Karpas-422 (cell line): ENCODE measurements at regions not wholly inside any gene's neighbourhood (a gene's known extent, or its start where the extent isn't known, plus 50 kb on each side); places are given as distances from the start of the nearest gene placed in this dataset.

Source experiments
- DNase-seq: peaks from one replicate; pipeline ENCODE4 v3.0.0-alpha.2; 2015
- H2AFZ ChIP-seq: fragments of 200-600 bp; sonication (generic); 2 replicates; pipeline ENCODE4 v1.6.1; 2014; ENCODE audit warnings: antibody characterized with exemption, low read length, mixed read lengths
- H3K27ac ChIP-seq: fragments of 200-600 bp; sonication (generic); 2 replicates; pipeline ENCODE4 v1.5.1; 2014; ENCODE audit warnings: mild to moderate bottlenecking, low read length, moderate library complexity
- H3K27me3 ChIP-seq: fragments of 200-600 bp; sonication (generic); 2 replicates; pipeline ENCODE4 v1.6.1; 2014; ENCODE audit warnings: low read length, mixed read lengths
- H3K36me3 ChIP-seq: fragments of 200-600 bp; sonication (generic); 2 replicates; pipeline ENCODE4 v1.6.1; 2014; ENCODE audit warnings: low read length, mixed read lengths; ENCODE audit not compliant: insufficient read depth
- H3K4me1 ChIP-seq: fragments of 200-600 bp; sonication (generic); 2 replicates; pipeline ENCODE4 v1.6.1; 2014; ENCODE audit warnings: mild to moderate bottlenecking, low read length, mixed read lengths
- H3K4me2 ChIP-seq: fragments of 200-600 bp; sonication (generic); 2 replicates; pipeline ENCODE4 v1.6.1; 2014; ENCODE audit warnings: low read length, low read depth, mild to moderate bottlenecking; ENCODE audit not compliant: poor library complexity, severe bottlenecking
- H3K4me3 ChIP-seq: fragments of 200-600 bp; sonication (generic); 2 replicates; pipeline ENCODE4 v1.5.1; 2014; ENCODE audit warnings: mild to moderate bottlenecking, antibody characterized with exemption, low read length, mixed read lengths
- H3K79me2 ChIP-seq: fragments of 200-600 bp; sonication (generic); 2 replicates; pipeline ENCODE4 v1.6.1; 2014; ENCODE audit warnings: mild to moderate bottlenecking, low read length, mixed read lengths
- H3K9ac ChIP-seq: fragments of 200-600 bp; sonication (generic); 2 replicates; pipeline ENCODE4 v1.6.0; 2014; ENCODE audit warnings: low read length
- H3K9me2 ChIP-seq: fragments of 200-600 bp; sonication (generic), shearing (Covaris generic); replicated peaks from 2 replicates; pipeline ENCODE4 v1.6.0; 2014; ENCODE audit warnings: mild to moderate bottlenecking, low read length, moderate library complexity; ENCODE audit not compliant: insufficient read depth
- H3K9me3 ChIP-seq: fragments of 300-700, 200-600 bp; sonication (generic); 2 replicates; pipeline ENCODE4 v1.6.1; 2014; ENCODE audit warnings: low read length, mixed read lengths
- H4K20me1 ChIP-seq: fragments of 200-600 bp; sonication (generic); 2 replicates; pipeline ENCODE4 v1.6.1; 2014; ENCODE audit warnings: mild to moderate bottlenecking, antibody characterized with exemption, low read length, low read depth; ENCODE audit not compliant: insufficient read depth

DNA sequence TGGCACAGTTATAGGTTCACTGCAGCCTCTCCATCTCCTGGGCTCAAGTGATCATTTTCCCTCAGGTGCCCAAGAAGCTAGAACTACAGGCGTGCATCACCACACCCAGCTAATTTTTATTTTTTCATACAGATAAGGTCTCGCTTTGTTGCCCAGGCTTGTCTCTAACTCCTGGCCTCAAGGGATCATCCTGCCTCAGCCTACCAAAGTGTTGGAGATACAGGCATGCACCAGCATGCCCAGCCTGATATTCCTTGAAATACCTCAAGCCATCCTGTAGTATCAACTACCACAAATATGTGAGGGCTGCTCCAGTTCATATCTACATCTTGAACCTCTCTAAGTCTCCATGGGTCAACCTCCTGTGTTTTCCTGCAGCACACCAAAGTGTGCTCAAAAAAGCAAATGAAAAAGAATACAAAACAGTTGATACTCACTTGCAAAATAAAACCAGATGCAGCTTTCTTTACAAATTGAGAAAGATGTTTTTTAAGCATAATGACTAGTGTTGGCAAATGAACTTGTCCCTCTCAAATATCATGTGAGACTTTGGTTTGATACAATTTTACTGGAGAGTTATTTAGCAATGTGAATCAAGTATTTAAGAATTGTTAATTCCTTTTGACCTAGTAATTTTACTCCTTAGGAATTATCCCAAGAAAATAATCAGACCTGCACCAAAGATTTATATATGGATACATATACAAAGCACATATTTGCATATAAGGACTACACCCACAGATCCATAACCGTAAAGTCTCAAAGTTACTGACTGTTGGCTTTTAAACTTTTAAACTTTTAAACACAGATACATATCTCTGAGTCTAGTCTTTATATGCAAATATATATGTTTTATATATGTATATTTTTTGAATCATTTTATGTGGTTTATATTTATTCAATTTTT is 197.7 kb downstream of the NRIP1 start:
- no peak for DNase-seq
- 0 out of 2 replicates have a peak, but pooled peaks cover 3% of the 10 kb centered on the region for H3K4me1 ChIP-seq
- no peaks in the 10 kb centered on the region for H3K9me3 ChIP-seq
- H2AFZ ChIP-seq = no peak overlapping the region
- no peaks in the 10 kb centered on the region for H3K36me3 ChIP-seq
- no peaks in the 10 kb centered on the region for H3K27me3 ChIP-seq
- no peaks in the 10 kb centered on the region for H3K9me2 ChIP-seq
- no peak overlapping the region for H3K9ac ChIP-seq
- H3K4me2 ChIP-seq = no peak overlapping the region
- no peaks in the 10 kb centered on the region for H3K79me2 ChIP-seq
- H3K4me3 ChIP-seq = no peak overlapping the region
- H4K20me1 ChIP-seq = no peaks in the 10 kb centered on the region
- H3K27ac ChIP-seq = no peak overlapping the region

DNA sequence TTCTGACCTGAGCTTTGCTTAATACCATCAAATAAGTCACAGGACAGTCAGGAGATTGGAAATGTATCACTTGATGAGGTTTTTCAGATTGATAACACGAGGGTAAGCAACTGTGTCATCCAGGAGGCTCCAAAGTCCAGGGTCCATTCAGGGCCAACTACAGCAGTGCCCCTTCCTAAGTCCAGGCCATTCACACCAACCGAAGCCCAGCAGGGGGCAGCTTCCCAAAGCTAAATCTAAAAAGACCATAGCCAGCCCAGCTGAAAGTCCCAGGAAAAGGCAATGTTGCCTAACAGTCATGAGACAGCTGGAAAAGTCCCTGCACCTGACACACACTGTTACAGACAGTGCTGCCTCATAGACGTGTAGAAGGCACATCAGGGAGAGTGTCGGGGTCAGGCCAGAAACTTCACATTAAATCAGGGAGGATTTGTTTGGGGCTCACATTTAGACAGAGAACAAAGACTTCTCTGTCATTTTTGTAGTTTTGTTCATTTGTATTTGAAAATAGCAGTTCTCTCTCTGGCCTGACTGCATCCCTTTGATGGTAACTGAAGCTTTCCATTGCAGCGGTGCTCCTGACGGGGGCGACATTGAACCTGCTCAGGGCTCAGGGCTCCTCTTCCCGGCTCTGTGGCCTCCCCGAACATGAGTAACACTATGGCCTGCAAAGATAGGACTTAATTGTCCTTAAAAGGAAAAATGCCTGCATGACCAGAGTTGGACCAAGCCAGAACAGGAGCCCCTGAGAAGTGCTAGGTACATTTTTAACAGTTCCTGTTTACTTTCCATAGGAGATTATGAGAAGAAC is 200.4 kb downstream of the NRIP1 start:
- Histone ChIP-seq H3K27me3 (no peaks in the 10 kb centered on the region), H3K9ac (no peak overlapping the region), H3K9me3 (no peaks in the 10 kb centered on the region; the same call in 1 of the 2 replicates), H3K27ac (no peak overlapping the region), H3K79me2 (no peaks in the 10 kb centered on the region), H3K4me2 (no peak overlapping the region), H4K20me1 (no peaks in the 10 kb centered on the region), H3K9me2 (no peaks in the 10 kb centered on the region), H3K36me3 (no peaks in the 10 kb centered on the region), H2AFZ (no peak overlapping the region), H3K4me3 (no peak overlapping the region), H3K4me1 (no peaks in the 10 kb centered on the region)
- peak; percentile 56 for DNase-seq

DNA sequence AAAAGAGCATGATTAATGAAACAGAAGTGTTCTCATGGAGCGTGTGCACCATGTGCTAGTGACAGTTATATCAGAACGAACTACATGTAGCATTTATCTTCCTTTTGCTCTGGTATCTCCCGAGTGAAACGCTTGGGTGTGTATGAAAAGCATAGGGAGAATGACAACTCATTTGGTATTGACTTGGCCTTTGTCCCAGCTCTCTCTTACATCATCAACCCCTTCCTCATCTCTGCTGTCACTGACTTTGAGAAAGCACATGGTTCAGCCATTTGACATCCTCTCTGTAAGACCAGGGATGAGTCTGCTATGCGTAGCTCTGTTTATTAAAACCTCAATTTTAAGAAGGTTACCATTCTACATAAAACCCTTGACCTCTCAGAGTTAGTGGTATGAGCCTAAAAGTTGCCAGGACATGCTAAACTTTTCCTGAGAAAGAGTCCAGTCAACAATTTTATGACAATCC is 201.0 kb downstream of the NRIP1 start:
- no peak overlapping the region for H2AFZ ChIP-seq
- H3K36me3 ChIP-seq = no peaks in the 10 kb centered on the region
- no peak overlapping the region for H3K4me2 ChIP-seq
- no peak overlapping the region for H3K27ac ChIP-seq
- no peaks in the 10 kb centered on the region for H4K20me1 ChIP-seq
- no peak overlapping the region for H3K4me3 ChIP-seq
- H3K79me2 ChIP-seq = no peaks in the 10 kb centered on the region
- H3K9ac ChIP-seq = no peak overlapping the region
- H3K4me1 ChIP-seq = no peaks in the 10 kb centered on the region
- DNase-seq = no peak
- H3K9me2 ChIP-seq = no peaks in the 10 kb centered on the region
- H3K9me3 ChIP-seq = no peaks in the 10 kb centered on the region; the same call in 1 of the 2 replicates
- H3K27me3 ChIP-seq = no peaks in the 10 kb centered on the region

DNA sequence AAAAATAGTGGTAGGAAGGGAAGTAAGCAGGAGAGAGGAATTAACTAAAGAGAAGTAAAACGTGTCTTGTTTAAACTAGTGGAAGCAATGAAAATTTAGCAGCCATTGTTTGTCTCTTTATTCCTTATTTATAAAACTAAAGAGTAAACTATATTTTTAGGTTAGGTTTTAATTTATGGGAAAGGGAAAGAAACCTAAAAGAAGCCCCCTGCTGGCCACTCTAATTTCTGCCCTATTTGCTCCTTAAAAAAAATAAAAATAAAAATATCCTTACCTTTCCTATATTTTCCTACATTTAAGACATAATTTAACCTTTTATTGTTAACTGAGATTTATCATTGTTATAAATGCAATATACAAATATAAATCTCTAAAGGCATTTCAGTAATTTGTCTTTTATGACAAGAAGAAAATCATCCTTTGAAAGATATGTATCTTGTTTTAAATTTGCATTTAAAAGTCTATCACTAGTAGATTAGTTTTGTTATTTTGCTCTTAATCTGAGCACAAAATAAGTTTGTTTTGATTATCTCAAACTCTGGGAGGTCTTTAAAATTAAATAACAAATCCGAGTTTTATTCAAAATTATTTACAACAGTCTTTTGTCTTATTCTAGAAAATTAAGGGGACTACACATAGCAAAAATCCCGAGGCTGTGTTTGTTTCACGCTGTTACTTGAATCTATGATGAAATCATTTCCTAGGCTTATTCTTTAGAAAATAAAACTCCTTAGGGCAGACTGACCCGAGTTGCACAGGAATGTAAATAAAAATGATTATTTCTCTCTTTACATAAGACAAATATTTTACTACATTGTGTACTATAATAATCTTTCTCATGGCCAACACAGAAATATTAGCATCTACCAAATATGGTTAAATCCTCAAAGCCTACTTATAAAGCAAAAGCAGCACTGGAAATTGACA is 201.7 kb downstream of the NRIP1 start:
- peak; percentile 42 for DNase-seq
- Histone ChIP-seq H3K79me2 (no peaks in the 10 kb centered on the region), H3K4me2 (no peak overlapping the region), H4K20me1 (no peaks in the 10 kb centered on the region), H3K4me1 (no peaks in the 10 kb centered on the region), H3K27ac (no peak overlapping the region), H3K4me3 (no peak overlapping the region), H3K9me2 (no peaks in the 10 kb centered on the region), H3K9ac (no peak overlapping the region), H2AFZ (no peak overlapping the region), H3K9me3 (no peaks in the 10 kb centered on the region; the same call in 1 of the 2 replicates), H3K36me3 (no peaks in the 10 kb centered on the region), H3K27me3 (no peaks in the 10 kb centered on the region)

DNA sequence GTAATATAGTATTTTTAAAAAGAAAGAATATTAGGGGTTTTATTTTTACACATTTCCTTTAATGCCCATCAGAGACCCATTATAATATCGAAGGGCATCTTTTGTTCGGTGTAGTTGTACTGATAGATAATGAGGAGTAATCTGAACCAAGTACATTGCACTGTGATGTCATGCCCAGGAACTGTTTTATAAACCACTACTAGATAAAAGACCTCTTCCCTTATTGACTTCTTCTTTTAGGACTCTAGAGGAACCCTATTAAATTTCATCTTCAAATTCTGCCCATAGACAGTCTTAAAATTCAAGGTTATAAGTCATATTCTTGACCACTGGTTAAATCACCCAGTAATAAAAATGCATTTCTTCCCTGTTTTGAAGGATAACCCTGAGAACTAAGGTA is 206.5 kb downstream of the NRIP1 start:
- H3K4me2 ChIP-seq = no peak overlapping the region
- H3K4me3 ChIP-seq = no peak overlapping the region
- H3K9me3 ChIP-seq = peaks cover 7% of the 10 kb centered on the region
- no peak overlapping the region for H2AFZ ChIP-seq
- H3K4me1 ChIP-seq = no peaks in the 10 kb centered on the region
- no peak overlapping the region for H3K9ac ChIP-seq
- DNase-seq = no peak
- no peaks in the 10 kb centered on the region for H3K27me3 ChIP-seq
- no peaks in the 10 kb centered on the region for H3K9me2 ChIP-seq
- H4K20me1 ChIP-seq = no peaks in the 10 kb centered on the region
- no peak overlapping the region for H3K27ac ChIP-seq
- no peaks in the 10 kb centered on the region for H3K79me2 ChIP-seq
- H3K36me3 ChIP-seq = no peaks in the 10 kb centered on the region

DNA sequence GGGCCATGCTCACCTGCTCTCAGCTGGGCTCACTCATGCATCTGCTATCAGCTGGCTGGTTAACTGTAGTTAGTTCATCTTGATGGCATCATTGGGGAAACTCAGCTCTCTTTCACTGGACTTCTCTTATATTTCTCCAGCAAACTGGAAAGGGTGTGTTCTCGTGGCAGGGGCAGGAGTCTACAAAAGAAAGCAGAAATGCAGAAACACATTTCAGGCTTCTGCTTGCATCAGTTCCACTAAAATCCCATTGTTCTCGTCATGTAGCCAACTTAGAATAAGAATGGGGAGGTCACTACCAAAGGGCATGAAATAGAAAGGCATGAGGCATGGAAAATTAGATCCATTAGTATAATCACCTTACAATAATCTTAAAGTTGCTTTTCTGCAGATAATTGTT is 207.3 kb downstream of the NRIP1 start:
- no peaks in the 10 kb centered on the region for H3K27me3 ChIP-seq
- H3K9me3 ChIP-seq = peaks cover 13% of the 10 kb centered on the region
- no peaks in the 10 kb centered on the region for H3K79me2 ChIP-seq
- H3K36me3 ChIP-seq = no peaks in the 10 kb centered on the region
- no peak overlapping the region for H3K4me2 ChIP-seq
- H2AFZ ChIP-seq = no peak overlapping the region
- no peak for DNase-seq
- no peaks in the 10 kb centered on the region for H3K9me2 ChIP-seq
- H3K9ac ChIP-seq = no peak overlapping the region
- H3K4me1 ChIP-seq = no peaks in the 10 kb centered on the region
- H4K20me1 ChIP-seq = no peaks in the 10 kb centered on the region
- H3K27ac ChIP-seq = no peak overlapping the region
- H3K4me3 ChIP-seq = no peak overlapping the region

DNA sequence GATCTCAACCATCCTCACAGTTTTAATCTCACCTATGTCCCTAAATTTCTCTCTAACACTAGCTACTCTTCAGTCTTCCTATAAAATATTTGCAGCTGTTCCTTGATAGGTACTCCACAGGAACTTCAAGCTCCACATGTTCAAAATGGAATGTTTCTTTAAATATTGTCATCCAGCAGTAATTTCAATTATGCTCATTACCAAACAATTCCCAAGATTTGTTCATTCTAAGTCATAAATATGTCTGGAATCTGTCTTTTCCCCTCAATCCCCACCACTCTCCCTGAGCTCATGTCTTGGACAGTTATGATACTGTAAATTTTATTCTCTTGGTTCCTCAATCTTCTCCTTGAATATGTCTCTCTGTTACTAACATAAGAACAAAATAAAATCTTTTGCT is 214.4 kb downstream of the NRIP1 start:
- H3K9ac ChIP-seq = no peak overlapping the region
- DNase-seq = no peak
- H3K79me2 ChIP-seq = no peaks in the 10 kb centered on the region

More for the DNA sequence above, 214.4 kb downstream of the NRIP1 start:
- Histone ChIP-seq H3K4me1 (no peaks in the 10 kb centered on the region), H3K27ac (no peak overlapping the region), H3K4me3 (no peak overlapping the region), H2AFZ (no peak overlapping the region), H3K27me3 (no peaks in the 10 kb centered on the region), H3K9me3 (peaks cover 28% of the 10 kb centered on the region), H3K4me2 (no peak overlapping the region), H4K20me1 (no peaks in the 10 kb centered on the region), H3K9me2 (no peaks in the 10 kb centered on the region), H3K36me3 (no peaks in the 10 kb centered on the region)
